RWPE2 (cell line): ENCODE measurements at regions not wholly inside any gene's neighbourhood (a gene's known extent, or its start where the extent isn't known, plus 50 kb on each side); places are given as distances from the start of the nearest gene placed in this dataset.
"Not testable (repeated sequence)": the region's sequence is repeated elsewhere in the genome, so short reads cannot be mapped to it uniquely, and the experiment has no call there.

Experiments used
- ATAC-seq: fragments of 200-7000 bp; cut with Tn5 transposase; 3 replicates; pipeline ENCODE4 v1.9.1; 2021; ENCODE audit warnings: low read depth
- DNase-seq: peaks from one replicate; pipeline ENCODE4 v3.0.0-alpha.2; 2020; ENCODE audit warnings: low spot score
- H3K27ac ChIP-seq: fragments of 450-650 bp; 2 replicates; pipeline ENCODE4 v1.5.1; 2017; ENCODE audit warnings: mild to moderate bottlenecking; ENCODE audit not compliant: poor library complexity, severe bottlenecking
- H3K27me3 ChIP-seq: fragments of 250-450 bp; sonication (Bioruptor Pico); 2 replicates; pipeline ENCODE4 v1.5.1; 2021; ENCODE audit warnings: mild to moderate bottlenecking, moderate library complexity; ENCODE audit not compliant: insufficient read depth, poor library complexity, severe bottlenecking
- H3K36me3 ChIP-seq: fragments of 250-450 bp; sonication (Bioruptor Pico); 2 replicates; pipeline ENCODE4 v1.5.1; 2020; ENCODE audit warnings: low read depth, mild to moderate bottlenecking, moderate library complexity
- H3K4me1 ChIP-seq: fragments of 250-450 bp; sonication (Bioruptor Pico); 2 replicates; pipeline ENCODE4 v1.5.1; 2021; ENCODE audit warnings: mild to moderate bottlenecking, moderate library complexity; ENCODE audit not compliant: insufficient read depth, poor library complexity, severe bottlenecking
- H3K4me3 ChIP-seq: fragments of 250-450 bp; sonication (Bioruptor Pico); 2 replicates; pipeline ENCODE4 v1.5.1; 2021; ENCODE audit warnings: mild to moderate bottlenecking, moderate library complexity; ENCODE audit not compliant: severe bottlenecking
- H3K9me3 ChIP-seq: fragments of 250-450 bp; sonication (Bioruptor Pico); 2 replicates; pipeline ENCODE4 v1.5.1; 2021; ENCODE audit warnings: mild to moderate bottlenecking, moderate library complexity; ENCODE audit not compliant: severe bottlenecking
- CTCF ChIP-seq: fragments of 450-650 bp; IDR thresholded peaks from one replicate; pipeline ENCODE4 v1.5.1; 2017; ENCODE audit warnings: mild to moderate bottlenecking, moderate library complexity; ENCODE audit not compliant: poor library complexity, severe bottlenecking

- no peaks in the 10 kb centered on the region for H3K9me3 ChIP-seq
- TF ChIP-seq CTCF: no peak
- no peaks in the 10 kb centered on the region for H3K27me3 ChIP-seq
- H3K4me3 ChIP-seq: no peak overlapping the region
- peak; percentile 89 for ATAC-seq
- no peaks in the 10 kb centered on the region for H3K36me3 ChIP-seq
- H3K4me1 ChIP-seq: peaks cover 24% of the 10 kb centered on the region
- H3K27ac ChIP-seq: peak overlapping the region; percentile 53
- no peak for DNase-seq
These were observed 929.5 kb upstream of the ALCAM start for GRCh38 chr3:104437131-104437750.

DNA sequence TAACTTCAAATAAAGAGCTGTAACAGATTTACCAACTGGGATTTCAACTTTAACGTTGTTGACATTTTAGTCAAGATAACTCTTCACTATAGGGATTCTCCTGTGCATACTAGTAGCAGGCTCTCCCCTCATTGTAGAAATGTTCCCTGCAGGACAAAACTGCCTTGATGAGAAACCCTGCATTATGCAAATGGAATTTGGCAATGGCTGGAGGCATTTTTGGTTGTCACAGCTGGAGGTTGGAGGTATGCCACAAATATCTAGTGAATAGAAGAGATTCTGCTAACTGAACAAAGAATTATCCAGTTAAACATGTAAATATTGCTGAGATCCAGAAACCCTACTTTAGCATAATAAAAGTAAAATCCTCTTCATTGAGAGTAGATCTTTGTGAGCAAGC is 928.8 kb upstream of the ALCAM start:
- DNase-seq: no peak
- Histone ChIP-seq H3K27ac (peak overlapping the region; percentile 53), H3K4me1 (peaks cover 24% of the 10 kb centered on the region), H3K4me3 (no peak overlapping the region), H3K27me3 (no peaks in the 10 kb centered on the region), H3K36me3 (no peaks in the 10 kb centered on the region), H3K9me3 (no peaks in the 10 kb centered on the region)
- TF ChIP-seq CTCF: no peak
- ATAC-seq: 0 out of 3 replicates have a peak, but pooled peaks have one; percentile 27

- peak overlapping the region; percentile 53 for H3K27ac ChIP-seq
- H3K36me3 ChIP-seq: no peaks in the 10 kb centered on the region
- ATAC-seq (no peak), DNase-seq (no peak)
- no peaks in the 10 kb centered on the region for H3K27me3 ChIP-seq
- H3K4me3 ChIP-seq: no peak overlapping the region
- H3K9me3 ChIP-seq: no peaks in the 10 kb centered on the region
- H3K4me1 ChIP-seq: peaks cover 24% of the 10 kb centered on the region
- no peak for TF ChIP-seq CTCF
These were observed 928.0 kb upstream of the ALCAM start for GRCh38 chr3:104438706-104439105.

DNA sequence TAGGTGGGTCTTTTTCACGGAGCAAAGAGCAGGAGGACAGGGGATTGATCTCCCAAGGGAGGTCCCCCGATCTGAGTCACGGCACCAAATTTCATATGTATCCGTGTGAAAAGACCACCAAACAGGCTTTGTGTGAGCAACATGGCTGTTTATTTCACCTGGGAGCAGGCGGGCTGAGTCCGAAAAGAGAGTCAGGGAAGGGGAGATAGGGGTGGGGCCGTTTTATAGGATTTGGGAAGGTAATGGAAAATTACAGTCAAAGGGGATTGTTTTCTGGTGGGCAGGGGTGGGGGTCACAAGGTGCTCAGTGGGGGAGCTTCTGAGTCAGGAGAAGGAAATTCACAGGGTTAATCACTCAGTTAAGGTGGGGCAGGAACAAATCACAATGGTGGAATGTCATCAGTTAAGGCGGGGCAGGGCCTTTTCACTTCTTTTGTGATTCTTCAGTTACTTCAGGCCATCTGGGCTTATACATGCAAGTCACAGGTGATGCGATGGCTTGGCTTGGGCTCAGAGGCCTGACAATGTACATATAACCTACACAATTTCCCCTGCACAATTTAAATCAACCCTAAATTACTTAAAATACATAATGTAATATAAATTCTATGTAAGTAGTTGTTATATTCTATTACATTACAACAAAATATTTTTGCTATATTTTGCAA is 921.3 kb upstream of the ALCAM start:
- not testable (repeated sequence) for H3K4me1 ChIP-seq, H3K27me3 ChIP-seq, H3K9me3 ChIP-seq, DNase-seq, ATAC-seq, H3K36me3 ChIP-seq, H3K4me3 ChIP-seq
- H3K27ac ChIP-seq: peak overlapping the region; percentile 16

DNA sequence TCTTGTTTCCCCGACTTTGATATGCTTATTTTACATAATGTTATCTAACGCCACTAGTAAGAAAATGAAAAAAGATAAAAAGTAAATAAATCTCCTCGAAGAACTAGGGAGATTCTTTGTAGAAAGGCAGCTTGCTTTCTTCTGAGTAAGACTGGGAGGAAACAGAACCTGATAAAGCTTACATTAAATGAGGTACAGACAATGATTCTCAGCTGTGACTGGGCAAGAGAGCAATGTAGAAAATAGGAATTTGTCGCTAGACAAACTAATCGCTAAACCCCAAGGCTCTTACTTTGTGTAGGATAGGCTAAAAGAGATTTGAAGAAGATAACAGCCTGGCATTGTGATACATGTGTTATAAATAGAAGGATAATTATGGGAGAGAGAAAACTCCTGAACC is 919.0 kb upstream of the ALCAM start:
- H3K27me3 ChIP-seq: no peaks in the 10 kb centered on the region
- no peak for TF ChIP-seq CTCF
- H3K27ac ChIP-seq: no peak overlapping the region
- H3K4me1 ChIP-seq: peaks cover 2% of the 10 kb centered on the region
- ATAC-seq: no peak
- DNase-seq: no peak
- H3K4me3 ChIP-seq: no peak overlapping the region
- H3K9me3 ChIP-seq: no peaks in the 10 kb centered on the region
- H3K36me3 ChIP-seq: no peaks in the 10 kb centered on the region
